DMS153 (cell line): ENCODE measurements at regions not wholly inside any gene's neighbourhood (a gene's known extent, or its start where the extent isn't known, plus 50 kb on each side); places are given as distances from the start of the nearest gene placed in this dataset.

Experiments
- DNase-seq: peaks from one replicate; lab custom pipeline; 2025; lab: John Stamatoyannopoulos, UW

DNA sequence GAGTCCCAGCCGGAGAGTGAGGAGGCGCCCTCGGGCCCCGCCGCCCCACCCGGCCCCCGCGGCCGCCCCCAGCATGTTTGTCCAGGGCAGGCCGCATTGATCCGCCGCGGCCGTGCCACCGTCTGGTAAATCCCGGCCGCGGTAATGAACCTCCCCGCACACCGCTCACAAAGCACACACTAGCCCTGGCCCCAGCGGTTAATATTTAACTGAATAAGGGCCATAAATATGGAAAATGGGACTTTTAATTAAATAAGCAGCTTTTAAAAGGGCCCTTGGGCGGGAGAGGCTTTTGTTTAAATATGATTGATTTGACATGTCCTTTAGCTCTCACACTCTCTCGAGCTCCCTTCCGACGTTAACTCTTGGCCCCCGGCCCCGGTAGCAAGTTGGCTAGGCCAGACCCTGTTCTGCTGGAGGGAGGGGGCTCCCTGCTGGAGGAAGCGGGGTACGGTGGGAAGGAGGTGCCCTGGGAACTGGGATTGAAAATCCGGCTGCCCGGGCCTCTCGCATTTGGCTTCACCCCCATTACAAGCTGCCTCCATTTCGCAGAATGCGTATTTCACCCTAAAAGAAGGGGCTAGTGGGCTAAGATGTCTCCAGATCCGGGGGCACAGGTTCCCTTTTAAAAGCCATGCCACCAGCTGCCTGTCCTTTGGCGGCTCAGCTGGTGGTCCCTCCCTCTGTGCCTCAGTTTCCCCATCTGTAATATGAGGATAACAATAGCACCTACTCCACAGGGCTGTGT lies 199.8 kb downstream of the RBM19 start:
- DNase-seq: no peak

DNA sequence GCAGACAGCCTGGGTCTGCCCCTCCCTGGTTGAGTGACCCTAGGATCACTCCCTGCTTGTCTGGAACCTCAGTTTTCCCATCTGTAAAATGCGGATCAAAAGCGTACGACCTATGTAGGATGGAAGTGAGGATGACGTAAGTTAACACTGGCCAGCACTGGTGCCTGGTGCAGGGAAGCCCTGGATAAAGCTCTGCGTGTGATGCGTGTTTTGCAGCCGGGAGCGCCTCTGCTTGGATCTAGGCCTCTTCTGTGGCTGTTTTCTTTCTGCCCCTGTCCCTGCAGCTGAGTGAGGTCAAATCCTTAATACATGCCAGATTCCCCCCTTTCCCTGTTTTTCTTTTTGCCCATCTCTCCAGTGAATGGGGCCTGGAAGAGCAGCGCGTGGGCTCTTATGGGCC lies 201.5 kb downstream of the RBM19 start:
- DNase-seq: no peak

DNA sequence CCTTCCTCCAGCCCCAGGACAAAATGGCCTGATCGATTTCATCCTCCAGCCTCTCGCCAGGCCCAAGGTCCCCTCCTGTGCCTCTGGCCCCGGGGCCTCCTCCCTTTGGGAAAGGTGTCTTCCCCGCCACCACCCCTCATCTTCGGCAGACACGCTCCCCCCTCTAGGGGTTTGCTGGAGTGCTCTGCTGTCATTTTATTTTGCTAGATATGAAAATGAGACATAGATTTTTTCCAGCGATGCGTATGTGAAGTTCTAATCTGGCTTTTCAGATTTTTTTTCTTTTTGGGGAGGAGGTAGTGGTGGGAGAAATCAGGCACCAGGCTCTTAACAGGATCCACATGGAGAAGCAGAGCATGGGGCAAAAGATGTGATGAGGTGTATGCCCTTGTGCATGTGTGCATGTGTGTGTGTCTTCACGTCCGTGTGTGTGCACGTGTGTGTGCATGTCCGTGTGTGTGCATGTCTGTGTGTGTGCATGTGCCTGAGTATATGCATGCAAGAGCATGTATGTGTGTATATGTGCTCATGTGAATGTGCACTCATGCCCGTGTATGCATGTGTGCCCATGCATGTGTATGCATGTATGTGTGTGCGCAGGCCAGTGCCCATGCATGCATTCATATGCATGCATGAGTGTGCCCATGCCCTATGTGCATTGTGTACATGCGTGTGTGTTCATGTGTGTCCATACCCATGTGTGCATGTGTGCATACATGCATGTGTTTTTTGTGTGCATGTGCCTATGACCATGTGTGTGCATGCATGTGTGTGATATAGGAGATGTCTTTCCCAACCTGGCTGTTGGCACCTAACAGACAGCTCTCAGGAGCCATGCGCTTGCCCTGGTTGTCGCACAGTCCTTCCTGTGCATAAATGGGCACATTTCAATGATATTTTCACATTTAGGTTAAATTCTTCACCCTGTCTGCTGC lies 203.0 kb downstream of the RBM19 start:
- no peak for DNase-seq

DNA sequence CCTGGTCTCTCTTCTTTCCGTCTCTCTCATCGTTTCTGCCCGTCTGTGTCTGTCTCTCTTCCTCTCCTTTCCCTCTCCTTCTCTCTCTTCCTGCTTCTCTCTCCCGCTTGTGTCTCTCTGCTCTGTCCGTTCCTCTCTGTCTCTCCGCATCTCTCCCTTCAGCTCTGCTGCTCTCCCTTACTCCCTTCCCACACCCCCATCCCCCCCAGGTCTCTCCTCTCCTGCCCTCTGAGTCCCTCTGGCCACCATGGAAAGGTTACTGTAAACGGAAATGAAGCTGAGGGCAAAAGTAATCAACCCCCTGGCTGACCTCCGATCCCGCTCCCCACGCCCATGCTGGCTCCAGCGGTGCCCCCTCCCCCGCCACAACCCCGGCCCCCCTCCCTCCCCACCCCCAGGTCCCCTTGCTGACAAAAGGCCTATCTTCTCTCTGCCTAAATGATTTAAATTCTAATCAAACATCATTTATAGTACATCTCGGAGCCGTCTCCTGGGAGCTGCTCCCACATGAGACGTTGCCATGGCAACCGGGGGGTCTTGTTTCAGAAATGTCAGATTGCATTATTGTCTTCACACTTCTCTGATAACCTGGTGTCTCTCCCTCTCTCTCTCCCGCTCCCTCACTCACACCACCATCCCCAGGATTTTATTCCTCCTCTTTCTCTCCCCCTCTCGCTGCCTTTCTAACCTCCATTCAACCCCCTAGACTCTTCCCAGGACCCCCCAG lies 203.8 kb downstream of the RBM19 start:
- no peak for DNase-seq

DNA sequence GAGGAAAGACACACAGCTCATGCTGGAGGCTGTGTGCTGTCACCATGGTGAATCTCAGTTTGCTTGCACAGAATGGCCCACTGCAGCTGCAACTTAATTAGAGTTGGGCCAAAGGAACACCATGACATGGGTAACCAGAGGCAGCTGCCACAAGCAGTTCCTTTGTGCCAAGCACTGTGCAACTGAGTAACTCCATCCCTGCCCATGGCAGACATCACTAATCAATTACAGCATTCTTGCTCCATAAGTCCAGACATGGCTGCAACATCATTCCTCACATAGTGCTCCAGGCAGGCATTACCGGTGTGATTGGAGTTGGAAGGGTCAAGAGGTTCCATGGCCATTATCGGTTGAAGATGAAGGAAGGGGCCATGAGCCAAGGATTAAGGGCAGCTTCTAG lies 207.0 kb downstream of the RBM19 start:
- no peak for DNase-seq

DNA sequence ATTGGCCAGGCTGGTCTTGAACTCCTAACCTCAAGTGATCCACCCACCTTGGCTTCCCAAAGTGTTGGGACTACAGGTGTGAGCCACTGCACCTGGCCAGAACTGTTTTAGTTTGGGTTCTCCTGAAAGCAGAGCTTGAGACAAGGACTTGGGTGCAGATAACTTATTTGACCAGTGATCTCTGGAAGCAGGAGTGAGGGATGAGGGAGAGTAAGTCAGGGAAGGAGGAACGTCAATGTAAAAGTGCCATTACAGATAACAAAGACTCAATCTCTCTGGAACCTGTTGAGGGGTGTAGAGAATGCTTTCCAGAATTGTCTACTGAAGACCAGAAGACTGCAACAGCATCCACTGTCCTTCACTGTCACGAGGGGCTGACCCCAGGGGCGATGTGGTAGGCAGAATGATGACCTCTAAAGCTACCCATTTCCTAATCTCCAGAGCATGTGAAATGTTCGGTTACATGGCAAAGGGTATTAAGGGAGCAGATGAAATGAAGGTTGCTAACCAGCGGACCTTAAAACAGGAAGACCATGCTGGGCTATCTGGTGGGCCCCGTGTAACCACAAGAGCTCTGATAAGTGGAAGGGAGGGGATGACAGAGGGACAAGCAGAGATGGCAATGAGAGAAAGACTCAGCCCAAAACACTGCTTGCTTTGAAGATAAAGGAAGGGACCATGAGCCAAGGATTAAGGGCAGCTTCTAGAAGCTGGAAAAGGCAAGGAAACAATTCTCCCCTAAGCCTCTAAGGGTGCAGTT lies 207.8 kb downstream of the RBM19 start:
- no peak for DNase-seq

DNA sequence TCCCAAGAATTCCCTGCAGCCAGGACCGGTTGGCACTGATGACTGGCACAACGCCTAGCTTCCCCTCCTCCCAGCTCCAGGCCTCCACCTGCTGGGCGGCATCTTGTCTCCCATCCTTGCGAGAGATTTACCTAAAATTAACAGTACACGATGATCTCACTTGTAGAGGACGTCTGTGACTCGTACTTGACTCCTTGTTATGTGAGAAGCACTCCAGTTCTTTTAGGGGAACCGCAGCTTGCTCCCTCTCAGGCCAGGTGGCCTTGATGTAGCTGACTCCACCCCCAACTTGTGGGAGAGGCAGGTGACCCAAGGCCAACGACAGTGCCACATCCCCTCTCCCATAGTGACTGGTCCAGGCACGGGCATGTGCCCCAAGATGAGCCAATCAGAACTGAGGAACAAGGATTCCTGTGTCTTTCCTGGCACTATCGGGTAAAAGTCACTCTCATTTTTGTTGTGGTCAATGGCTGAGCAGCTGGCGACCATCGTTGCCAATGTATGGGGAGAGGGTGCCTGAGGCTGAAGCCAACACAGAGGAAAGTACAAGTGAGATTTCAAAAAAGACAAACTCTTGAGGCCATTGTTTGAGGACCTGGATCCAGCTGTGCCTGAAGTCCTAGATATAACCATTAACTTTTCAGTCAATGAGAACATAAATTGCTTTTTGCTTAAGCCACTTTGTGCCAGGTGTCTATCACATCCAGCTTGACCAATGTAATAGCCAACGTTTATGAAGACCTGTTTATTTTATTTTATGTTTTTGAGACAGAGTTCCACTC lies 208.7 kb downstream of the RBM19 start:
- no peak for DNase-seq

DNA sequence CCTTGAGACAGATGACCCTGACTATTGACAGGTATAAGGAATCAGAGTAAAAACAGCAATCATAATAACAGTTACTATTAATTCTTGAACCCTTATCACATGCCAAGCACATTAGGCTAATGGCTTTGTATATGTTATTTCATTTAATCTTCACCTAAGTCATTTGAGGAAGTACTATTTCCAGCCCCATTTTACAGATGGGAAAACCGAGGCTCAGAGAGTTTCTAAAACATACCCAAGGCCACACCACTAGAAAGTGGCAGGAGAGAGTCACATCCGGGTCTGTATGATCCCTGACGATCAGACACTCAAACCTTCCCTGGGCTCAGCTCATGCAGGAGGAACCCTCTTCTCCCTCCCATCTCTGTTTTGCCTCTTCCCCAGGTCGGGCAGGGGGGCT lies 209.5 kb downstream of the RBM19 start:
- DNase-seq: no peak

DNA sequence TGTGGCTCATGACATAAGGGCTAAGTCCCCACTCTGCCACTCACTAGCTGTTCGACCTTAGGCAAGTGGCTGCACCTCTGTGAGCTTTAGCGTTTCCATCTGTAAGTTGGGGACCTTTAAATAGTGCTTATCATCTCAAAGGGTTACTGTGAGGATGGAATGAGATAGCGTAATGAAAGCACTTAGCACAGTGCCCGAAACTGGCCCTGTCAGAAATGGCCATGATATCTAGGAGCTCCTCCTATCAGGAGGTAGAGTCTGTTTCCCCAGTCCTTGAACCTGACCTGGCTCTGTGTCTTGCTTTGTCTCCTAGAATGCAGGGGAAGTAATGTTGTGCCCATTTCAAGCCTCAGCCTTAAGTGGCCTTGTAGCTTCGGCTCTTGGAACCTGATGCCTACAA lies 211.0 kb downstream of the RBM19 start:
- no peak for DNase-seq

DNA sequence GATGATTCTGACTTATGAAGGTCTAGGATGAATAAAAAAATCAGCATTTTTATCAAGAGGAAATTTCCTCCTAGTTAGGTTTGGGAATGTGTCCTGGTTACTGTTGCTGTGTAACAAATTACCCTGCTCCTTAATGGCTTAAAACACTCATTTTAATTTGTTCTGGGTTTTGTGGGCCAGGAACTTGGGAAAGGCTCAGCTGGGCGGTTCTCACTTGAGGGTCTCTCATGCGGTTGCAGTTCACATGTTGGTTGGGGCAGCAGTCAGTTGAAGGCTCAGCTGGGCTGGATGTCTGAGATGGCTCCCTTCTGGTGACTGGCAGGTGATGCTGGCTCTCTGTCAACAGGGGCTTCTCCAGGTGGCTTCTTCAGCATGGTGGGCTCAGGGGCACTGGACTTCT lies 214.6 kb downstream of the RBM19 start:
- no peak for DNase-seq

DNA sequence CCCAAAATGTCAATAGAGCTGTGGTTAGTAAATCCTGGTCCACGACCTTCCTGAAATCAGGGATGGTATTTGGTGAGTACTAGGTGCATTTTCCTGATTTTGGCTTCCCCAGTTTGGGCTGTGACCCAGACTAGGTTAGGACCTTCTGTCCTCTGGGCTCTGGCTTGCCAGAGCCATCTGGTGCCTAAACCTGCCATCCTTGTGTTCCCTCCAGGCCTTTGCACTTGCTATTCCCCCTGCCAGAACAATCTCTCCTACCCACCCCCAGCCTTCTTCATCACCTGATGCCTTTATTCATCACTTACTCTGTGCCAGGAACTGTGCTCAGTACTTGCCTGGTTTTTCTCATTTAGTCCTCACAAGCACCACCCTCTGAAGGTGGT lies 216.7 kb downstream of the RBM19 start:
- DNase-seq: no peak

DNA sequence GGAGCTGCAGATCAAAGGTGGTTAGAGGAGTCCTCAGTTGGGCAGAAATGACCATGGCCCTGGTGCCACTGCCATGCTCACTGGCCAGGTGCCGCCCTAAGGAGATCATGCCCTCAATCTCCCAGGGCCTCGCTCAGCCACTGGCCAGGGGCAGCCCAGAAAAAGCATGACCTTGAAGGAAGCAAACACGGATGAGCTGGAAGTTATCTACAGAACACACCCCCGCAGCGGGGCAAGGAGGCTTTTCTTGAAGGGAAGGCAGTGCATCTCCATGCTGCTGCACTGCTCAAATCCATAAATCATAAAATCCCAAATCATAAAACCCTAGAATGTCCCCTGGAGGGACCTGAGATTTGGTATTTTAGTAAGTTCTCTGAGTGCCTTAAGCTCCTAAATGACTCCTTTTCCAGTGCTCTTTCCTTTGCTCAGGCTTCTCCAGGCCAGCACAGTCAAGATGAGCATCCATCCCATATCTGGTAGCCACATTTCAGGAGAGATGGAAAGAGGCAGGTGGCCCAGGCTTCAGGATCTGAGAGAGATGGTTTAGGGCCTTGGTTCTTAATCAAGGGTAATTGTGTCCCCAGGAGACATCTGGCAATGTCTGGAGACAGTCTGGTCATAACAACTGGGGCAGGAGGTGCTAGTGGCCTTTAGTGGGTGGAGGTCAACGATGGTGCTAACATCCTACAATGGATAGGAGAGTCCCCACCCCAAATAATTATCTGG lies 217.3 kb downstream of the RBM19 start:
- DNase-seq: no peak

DNA sequence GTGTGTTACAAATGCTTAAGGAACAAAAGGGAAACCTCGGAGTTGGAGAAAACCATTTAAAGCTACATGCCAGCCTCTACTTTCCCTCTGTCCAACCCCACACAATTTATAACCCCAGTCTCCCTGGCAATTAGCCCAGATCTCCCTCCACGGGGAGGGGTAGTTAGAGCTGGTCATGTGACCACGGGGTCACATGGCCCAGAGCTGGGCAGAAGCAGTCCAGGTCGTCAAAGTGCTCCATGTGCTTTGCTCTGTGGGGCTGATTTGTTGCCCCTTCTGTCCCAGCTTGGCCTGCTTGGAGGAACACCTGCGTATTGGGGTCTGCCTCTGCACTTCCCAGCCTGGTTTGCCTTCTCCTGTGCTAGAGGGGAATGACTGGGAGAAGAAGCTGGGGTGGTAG lies 219.1 kb downstream of the RBM19 start:
- DNase-seq: peak; percentile 41

DNA sequence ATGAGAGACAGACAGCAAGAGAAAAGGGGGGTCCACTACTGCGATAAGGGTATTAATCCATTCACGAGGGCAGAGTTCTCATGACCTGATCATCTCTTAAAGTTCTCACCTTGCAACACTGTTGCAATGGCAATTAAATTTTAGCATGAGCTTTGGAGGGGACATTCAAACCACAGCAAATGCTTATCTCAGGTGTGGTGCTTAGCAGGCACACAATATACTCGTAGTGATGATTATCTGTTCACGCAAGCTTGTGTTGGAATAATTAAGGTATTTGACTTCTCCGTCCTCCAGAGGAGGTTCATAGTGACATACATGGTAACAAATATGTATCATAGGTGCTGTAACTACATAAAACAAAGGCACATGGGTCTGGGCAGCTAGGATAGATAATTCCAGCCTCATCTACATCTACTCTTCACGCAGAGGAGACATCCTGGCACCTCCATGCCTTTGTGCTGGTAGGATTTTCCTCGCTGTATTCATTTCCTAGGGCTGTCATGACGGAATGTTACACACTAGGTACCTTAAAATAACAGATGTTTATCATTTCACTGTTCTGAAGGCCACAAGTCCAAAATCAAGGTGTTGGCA lies 221.2 kb downstream of the RBM19 start:
- DNase-seq: no peak

DNA sequence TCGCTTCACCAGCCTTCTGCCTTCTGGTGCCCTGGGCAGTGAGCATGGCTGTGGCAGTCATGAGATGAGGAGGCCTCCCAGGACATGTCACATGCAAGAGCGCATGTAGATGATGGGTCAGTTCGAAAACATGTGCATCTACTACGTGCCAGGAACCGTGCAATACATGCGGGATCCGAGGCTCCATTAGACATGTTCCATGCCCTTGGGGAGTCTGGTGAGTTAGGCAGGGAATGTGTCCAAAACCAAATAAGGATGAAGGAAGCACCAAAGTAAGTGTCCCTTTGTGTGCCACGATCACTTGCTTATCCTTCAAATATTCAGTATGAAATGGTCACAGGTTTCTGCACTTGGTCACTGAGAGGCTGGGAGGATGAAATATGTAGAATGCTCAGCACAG lies 223.3 kb downstream of the RBM19 start:
- no peak for DNase-seq

DNA sequence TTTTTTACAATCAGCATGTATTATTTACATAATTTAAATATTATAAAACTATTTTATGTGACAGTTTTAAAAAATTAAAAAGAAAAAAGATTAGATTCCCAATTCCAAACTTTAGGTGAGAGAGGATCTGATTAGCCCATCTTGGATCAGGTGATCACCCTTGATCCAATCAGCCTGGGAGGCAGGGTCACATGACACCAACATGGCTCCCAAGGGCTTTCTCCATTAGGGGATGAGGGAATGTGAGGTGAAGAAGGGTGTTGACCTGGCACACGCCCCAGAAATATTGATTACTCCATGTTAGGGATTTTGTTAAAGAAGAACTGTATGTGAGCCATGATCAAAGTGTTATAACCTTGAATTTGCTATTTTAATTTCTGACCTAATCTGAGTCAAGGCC lies 225.4 kb downstream of the RBM19 start:
- DNase-seq: no peak

DNA sequence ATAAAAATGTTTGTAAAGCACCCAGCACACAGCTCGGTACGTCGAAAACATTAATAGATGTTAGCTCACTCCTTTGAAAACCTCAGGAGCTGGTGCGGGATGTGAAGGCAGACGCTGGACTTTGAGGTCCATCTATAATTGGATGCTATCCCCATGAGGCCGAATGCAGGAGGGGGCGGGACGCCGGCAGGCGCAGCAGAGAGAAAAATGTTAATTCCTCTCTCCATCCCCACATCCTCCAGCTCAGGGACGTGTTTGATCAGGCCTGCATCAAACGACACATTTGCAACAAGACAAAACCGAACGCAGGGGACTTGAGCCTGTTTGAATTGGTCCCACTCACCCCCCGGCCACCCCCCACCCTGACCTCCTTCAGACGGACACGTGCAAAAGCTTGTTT lies 231.0 kb downstream of the RBM19 start:
- DNase-seq: no peak

DNA sequence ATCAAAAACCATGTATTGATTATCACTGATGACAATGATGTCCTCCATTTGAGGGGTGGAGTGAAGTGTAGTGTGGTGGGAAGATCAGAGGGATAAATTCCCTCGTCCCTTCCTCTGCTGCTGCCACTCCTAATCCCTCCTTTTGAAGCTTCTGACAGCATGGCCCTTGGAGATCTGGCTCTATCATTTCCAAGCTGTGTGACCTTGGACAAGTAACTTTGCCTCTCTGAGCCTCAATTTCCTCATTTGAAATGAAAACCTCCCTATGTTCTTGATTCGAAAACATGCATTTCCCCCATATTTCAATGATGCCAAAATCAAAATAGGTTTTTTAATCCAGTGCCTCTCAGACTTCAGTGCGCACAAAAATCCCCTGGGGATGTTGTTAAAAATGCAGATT lies 231.6 kb downstream of the RBM19 start:
- DNase-seq: no peak

DNA sequence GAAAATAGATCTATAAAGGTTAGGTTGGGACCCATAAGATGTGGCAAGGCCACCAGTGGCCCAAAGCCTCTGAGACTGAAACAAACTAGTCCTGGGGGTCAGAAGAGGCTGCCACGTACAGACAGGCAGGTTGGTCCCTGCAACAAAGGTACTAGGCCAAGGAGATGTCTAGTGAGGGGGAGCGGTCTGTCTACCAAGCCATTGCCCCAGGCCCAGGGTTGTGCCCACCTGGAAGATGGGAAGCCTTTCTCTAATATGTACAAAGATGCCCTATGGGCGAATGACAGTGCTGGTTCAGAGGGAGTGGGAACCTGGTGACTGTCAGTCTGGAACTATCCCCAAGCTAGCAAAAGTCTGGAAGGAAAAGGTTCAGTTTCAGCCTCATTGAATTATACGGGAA lies 233.2 kb downstream of the RBM19 start:
- no peak for DNase-seq

DNA sequence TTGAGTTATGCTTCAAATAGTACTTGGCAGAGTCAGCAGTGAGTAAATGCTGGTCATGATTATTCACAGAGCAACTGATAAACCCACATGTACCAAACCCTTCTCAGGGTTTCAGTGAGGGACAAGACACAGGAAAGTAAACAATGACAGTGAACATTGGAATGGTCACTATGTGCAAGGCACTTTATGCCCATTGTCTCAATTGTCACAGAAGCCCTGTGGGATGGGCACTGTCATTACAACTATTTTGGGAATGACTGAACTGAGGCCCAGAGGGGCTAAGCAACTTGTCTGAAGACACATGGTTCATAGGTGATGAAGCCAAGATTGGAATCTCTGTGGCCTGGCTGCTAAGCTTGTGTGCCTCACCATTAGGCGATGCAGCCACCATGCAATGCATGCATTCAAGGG lies 238.5 kb downstream of the RBM19 start:
- no peak for DNase-seq
